NCI-H1436 (cell line): ENCODE measurements at regions not wholly inside any gene's neighbourhood (a gene's known extent, or its start where the extent isn't known, plus 50 kb on each side); places are given as distances from the start of the nearest gene placed in this dataset.
"Not testable (repeated sequence)": the region's sequence is repeated elsewhere in the genome, so short reads cannot be mapped to it uniquely, and the experiment has no call there.

Experiments
- DNase-seq: peaks from one replicate; lab custom pipeline; 2025; lab: John Stamatoyannopoulos, UW

- DNase-seq: no peak
Observed at GRCh38 chr5:116740771-116741170, 166.1 kb upstream of the SEMA6A start.

- no peak for DNase-seq
Observed at GRCh38 chr5:116739571-116739970, 164.9 kb upstream of the SEMA6A start.

DNA sequence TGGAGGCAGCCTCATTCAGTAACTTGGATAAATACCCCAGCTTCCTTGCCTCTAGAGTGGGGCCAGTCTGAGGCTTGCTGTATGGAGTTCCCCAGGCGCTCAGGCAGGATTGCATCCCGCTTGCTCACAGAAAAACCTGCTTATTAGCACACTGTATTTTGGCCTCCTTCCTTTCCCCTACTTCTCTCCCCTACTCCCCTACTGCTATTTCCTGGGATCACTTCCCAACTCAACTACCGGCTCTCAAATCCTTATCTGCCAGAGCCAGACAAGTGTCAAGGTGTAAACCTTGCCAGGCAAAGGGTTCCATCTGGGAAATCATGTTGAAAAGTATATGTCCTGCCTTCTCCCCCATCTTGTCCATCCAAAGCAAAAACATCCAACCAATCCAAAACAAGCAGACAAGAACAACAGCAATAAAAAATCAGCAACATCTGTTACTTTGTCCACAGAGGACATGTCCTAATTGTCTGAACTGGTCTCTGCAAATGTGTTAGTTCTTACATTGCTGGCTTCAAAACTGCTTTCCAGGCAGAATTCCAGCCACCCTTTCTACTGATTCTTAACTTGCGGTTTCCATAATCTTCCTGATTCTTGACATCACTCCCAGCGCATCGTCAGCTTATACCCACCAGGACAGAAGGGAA is 164.1 kb upstream of the SEMA6A start:
- no peak for DNase-seq

- DNase-seq: no peak
Observed at GRCh38 chr5:116738239-116738614, 163.6 kb upstream of the SEMA6A start.

- DNase-seq: no peak
Observed at GRCh38 chr5:116736671-116737070, 162.0 kb upstream of the SEMA6A start.

DNA sequence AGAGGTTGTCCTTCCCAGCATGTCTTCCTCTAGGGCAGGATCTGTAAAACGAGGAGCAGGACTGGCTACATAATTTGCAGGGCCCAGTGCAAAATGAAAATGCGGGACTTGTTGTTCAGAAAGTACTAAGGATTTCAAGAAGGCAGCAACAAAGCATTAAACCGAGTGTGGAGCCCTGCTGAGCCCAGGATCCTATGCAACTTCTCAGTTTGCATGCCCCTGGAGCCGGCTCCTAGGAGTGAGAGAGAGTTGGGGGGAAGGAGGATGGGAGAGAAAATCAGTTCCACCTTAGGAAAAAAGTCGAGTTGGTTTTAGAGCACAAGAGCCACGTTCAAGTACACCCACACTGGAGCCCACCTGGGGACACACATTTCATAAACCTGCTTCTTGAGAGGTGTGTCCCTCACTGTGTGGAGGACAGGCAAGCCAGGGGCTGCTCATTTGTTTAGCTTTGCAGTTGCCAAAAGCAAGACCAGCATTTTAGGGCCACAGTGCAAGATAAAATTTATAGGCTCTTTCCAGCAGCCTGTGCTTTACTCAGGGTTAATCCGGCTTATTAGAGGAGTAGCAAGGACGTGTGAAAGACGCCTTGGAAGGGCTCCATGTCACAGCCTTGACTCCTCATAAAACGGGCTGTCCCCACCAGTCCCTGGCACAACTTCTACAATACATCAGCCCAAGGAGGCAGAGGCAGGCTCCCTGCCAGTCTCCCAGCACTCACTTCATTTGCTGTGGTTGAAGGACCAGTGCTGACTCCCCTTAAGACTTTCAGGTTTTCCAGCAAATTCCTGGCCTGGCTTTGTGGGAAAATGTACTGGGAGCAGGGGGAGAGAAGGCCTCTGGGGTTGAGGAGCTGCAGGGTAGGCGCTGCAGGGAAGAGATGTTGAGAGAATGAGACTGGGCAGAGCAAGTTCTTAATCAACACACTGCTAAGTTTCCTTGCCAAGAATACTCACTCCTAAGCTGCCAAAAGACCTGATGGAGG is 159.7 kb upstream of the SEMA6A start:
- DNase-seq: no peak

DNA sequence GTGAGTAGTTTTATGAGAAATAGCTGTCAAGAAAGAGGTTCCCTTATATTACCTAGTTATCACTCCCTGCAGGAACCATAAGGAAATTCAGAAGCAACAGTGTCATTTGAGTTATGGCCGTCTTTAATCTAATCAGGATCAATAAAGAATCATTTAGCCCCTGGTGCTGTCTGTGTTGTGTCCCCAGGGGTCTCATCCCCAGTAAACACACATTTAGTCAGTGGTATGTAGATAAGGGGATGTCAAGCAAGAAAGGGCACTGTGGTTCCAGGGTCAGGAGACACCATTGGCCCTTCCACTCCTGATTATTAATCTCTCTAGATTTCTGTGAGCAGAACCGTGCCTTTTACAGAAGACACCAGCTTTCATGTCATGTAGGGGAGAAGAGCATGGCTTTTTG is 158.0 kb upstream of the SEMA6A start:
- DNase-seq: no peak

GRCh38 chr5:116731432-116731831 is 156.8 kb upstream of the SEMA6A start:
- DNase-seq: no peak

GRCh38 chr5:116730706-116731105 is 156.1 kb upstream of the SEMA6A start:
- DNase-seq: no peak

- no peak for DNase-seq
Observed at GRCh38 chr5:116730185-116730584, 155.6 kb upstream of the SEMA6A start.

GRCh38 chr5:116727248-116727647 is 152.6 kb upstream of the SEMA6A start:
- DNase-seq: no peak

DNA sequence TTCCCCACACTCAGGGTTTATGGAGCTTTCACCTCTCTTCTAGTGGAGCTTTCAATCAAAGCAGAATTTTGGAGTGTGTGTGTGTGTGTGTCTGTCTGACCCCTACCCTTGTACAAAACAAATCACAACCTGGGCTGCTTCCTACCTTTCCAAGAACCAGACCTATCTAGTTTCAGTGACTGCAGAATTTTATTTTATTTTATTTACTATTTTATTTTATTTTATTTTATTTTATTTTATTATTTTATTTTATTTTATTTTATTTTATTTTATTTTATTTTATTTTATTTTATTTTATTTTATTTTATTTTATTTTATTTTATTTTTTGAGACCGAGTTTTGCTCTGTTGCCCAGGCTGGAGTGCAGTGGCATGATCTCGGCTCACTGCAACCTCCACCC is 151.6 kb upstream of the SEMA6A start:
- not testable (repeated sequence) for DNase-seq

DNA sequence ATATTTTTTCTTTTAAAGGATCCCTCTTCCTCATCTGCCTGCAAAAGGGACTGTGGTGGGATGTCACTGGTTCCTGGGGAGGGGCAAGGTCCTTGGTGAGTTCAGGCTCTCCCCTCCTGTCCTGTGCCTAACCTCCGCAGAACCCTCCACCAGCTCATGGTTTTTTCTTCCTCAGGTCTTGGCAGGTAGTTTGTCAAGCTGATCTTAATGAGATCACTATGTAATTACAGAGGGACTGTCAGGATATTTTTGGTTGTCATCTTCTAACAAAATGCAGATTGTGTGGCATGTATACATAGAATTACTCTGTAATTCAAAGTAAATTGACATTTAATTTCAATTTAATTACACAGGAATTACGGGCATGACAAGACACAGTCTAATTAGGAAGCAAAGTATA is 150.3 kb upstream of the SEMA6A start:
- no peak for DNase-seq

- DNase-seq: no peak
Observed at GRCh38 chr5:116722651-116723050, 148.0 kb upstream of the SEMA6A start.

GRCh38 chr5:116719106-116719505 is 144.5 kb upstream of the SEMA6A start:
- no peak for DNase-seq

DNA sequence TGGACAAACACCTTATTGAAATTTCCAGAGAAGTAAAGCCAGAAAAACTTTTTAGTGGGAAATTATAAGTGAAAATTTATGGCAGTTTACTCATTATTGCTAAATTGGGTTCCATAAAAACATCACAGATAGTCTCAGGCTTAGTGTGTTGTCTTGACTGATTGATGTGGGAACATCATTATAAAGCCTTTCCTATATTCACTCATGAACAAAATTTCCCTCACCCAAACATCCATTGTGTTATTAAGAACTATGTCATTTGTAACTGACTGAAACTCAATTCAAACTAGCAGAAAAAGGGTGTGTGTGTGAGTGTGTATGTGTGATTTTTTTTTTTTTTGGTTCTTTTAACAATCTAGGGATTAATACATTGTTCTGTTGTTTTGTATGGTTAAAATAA is 143.7 kb upstream of the SEMA6A start:
- DNase-seq: no peak

DNA sequence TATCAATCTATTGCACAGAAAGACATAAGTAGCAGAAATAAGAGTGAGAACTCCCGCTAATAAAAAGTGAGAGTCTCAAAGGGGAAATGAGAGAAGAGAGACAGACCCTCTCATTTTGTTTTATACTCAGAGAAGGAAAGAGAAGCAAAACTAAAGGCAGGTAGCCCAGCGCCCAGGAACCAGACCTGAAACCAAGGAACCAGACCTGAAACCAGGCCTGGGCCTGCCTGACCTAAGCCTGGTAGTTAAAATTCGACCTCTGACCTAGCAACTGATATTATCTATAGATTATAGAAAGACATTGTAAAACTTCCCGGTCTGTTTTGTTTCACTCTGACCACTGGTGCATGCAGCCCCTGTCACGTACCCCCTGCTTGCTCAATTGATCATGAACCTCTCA is 134.5 kb upstream of the SEMA6A start:
- DNase-seq: no peak

GRCh38 chr5:116705121-116705519 is 130.5 kb upstream of the SEMA6A start:
- not testable (repeated sequence) for DNase-seq

GRCh38 chr5:116703941-116704340 is 129.3 kb upstream of the SEMA6A start:
- DNase-seq: no peak

DNA sequence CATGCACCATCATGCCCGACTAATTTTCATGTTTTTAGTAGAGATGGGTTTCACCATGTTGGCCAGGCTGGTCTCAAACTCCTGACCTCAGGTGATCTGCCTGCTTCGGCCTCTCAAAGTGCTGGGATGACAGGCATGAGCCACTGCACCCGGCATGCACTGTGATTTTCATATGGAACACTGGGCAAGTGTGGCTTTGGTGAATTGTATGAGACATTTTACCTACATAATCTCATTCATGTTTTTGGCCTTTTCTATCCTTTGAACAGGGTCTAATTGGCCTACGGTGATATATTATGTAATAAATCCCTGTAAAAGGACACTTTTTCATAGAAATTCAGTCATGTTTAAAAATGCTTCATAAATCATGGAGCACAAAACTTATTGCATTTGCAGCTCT is 128.7 kb upstream of the SEMA6A start:
- no peak for DNase-seq

DNA sequence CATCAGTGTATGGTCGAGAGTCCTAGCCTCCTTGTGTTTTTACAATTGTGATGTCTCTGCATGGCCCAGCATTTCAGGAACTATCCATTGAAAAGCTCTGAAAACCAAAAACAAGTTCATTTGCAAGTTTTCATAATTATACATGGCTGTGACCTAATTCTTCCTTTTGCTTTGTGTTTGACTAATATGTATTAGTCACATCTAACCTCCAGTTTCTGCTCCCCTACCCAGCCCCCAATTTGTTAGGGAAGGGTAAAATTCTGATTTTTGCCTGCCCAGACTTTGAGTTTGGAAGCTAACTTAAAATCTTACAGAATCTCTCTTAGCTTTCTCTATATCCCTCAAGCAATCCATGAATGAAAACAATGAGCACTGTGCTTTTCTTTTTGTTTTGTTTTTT is 128.2 kb upstream of the SEMA6A start:
- DNase-seq: no peak

DNA sequence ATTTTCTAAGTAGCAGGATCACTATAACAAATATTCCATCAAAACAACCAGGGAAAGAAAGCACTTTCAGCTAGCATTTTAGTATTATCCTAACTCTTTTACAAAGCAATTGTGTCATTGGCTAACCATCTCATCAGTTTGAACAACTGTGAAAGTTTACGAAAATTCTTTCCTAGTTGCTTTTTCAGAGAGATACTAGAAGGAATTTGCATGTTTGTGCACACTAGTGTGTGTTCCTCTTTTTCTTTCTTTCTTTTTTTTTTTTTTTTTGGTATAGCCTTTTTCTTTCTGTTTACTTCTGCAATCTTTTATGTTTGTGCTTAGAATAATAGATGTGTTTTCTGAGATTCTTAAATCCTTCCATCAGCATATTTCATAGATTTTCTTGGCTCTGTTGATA is 124.7 kb upstream of the SEMA6A start:
- DNase-seq: no peak

DNA sequence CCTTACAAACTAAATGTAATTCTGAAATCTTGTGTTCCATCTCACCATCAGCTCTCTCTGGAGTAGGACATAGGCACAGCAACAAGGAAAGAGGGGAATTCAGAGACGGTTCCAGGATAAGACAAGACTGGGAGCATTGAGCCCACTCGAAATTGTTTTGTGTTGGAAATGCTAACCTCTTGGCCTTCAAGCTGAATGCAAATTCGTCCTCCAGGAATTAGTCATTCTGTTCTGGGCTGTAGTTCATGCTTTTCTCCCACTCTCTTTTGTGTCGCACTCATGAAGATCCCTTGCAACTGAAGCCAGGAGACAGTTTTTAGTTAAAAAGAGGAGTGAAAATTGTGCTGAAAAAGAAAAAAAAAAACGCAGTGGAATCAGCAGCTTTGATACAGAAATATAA is 121.7 kb upstream of the SEMA6A start:
- no peak for DNase-seq
